ENCODE measurements at regions not wholly inside any gene's neighbourhood (a gene's known extent, or its start where the extent isn't known, plus 50 kb on each side); places are given as distances from the start of the nearest gene placed in this dataset.
"Not testable (repeated sequence)": the region's sequence is repeated elsewhere in the genome, so short reads cannot be mapped to it uniquely, and the experiment has no call there.

- no peak for DNase-seq
Measured at GRCh38 chr10:109379186-109379585, 544.1 kb downstream of the XPNPEP1 start.

GRCh38 chr10:109374215-109374614 is 549.1 kb downstream of the XPNPEP1 start:
- peak; percentile 85 for DNase-seq

- no peak for DNase-seq
Measured at GRCh38 chr10:109359316-109359715, 564.0 kb downstream of the XPNPEP1 start.

- DNase-seq: no peak
Measured at GRCh38 chr10:109358325-109358724, 565.0 kb downstream of the XPNPEP1 start.

GRCh38 chr10:109348324-109348723 is 575.0 kb downstream of the XPNPEP1 start:
- no peak for DNase-seq

GRCh38 chr10:109343293-109343692 is 580.0 kb downstream of the XPNPEP1 start:
- DNase-seq: peak; percentile 57

- DNase-seq: no peak
Measured at GRCh38 chr10:109341986-109342385, 581.3 kb downstream of the XPNPEP1 start.

GRCh38 chr10:109328001-109328400 is 595.3 kb downstream of the XPNPEP1 start:
- DNase-seq: no peak

GRCh38 chr10:109327266-109327665 is 596.0 kb downstream of the XPNPEP1 start:
- DNase-seq: no peak

- no peak for DNase-seq
Measured at GRCh38 chr10:109324721-109325120, 598.6 kb downstream of the XPNPEP1 start.

GRCh38 chr10:109317746-109318366 is 605.5 kb downstream of the XPNPEP1 start:
- DNase-seq: no peak

- DNase-seq: not testable (repeated sequence)
Measured at GRCh38 chr10:109314016-109314415, 609.3 kb downstream of the XPNPEP1 start.

GRCh38 chr10:109312555-109312954 is 610.8 kb downstream of the XPNPEP1 start:
- DNase-seq: not testable (repeated sequence)

GRCh38 chr10:109308971-109309370 is 614.3 kb downstream of the XPNPEP1 start:
- DNase-seq: no peak

GRCh38 chr10:109307102-109307501 is 616.2 kb downstream of the XPNPEP1 start:
- not testable (repeated sequence) for DNase-seq

- DNase-seq: peak; percentile 1
Measured at GRCh38 chr10:109306698-109307097, 616.6 kb downstream of the XPNPEP1 start.

- no peak for DNase-seq
Measured at GRCh38 chr10:109287858-109288257, 635.5 kb downstream of the XPNPEP1 start.

- peak; percentile 78 for DNase-seq
Measured at GRCh38 chr10:109282510-109282909, 640.8 kb downstream of the XPNPEP1 start.

- no peak for DNase-seq
Measured at GRCh38 chr10:109281347-109281746, 642.0 kb downstream of the XPNPEP1 start.

- no peak for DNase-seq
Measured at GRCh38 chr10:109280837-109281236, 642.5 kb downstream of the XPNPEP1 start.

GRCh38 chr10:109277456-109277855 is 645.9 kb downstream of the XPNPEP1 start:
- DNase-seq: peak; percentile 9

GRCh38 chr10:109275960-109276359 is 647.4 kb downstream of the XPNPEP1 start:
- DNase-seq: no peak

- DNase-seq: no peak
Measured at GRCh38 chr10:109274681-109275080, 648.6 kb downstream of the XPNPEP1 start.

GRCh38 chr10:109270173-109270572 is 653.1 kb downstream of the XPNPEP1 start:
- DNase-seq: no peak

GRCh38 chr10:109264004-109264403 is 659.3 kb downstream of the XPNPEP1 start:
- DNase-seq: no peak
